Activated naive CD4-positive, alpha-beta T cell treated with anti-CD3 and anti-CD28 coated beads, Interleukin-2, amount 50 U/mL, for 72 hours (primary cell): ENCODE measurements at regions not wholly inside any gene's neighbourhood (a gene's known extent, or its start where the extent isn't known, plus 50 kb on each side); places are given as distances from the start of the nearest gene placed in this dataset.

ENCODE experiments used
- ATAC-seq, 2 donors: fragments of 150-1000 bp; cut with Tn5 transposase; 2 replicates each; pipeline ENCODE4 v1.10.0; 2021; ENCODE audit warnings: mild to moderate bottlenecking in 2 of 2, moderate library complexity in 2 of 2
- DNase-seq, 2 donors: peaks; one replicate each; pipeline ENCODE4 v3.0.0; 2021 to 2022; ENCODE audit warnings: low spot score in 2 of 2
- H3K27ac Mint-ChIP-seq, 2 donors: one replicate each; pipeline ENCODE4 v1.8.0; 2022; ENCODE audit warnings: mild to moderate bottlenecking in 2 of 2, mixed read lengths in 2 of 2
- H3K36me3 Mint-ChIP-seq, 2 donors: one replicate each; pipeline ENCODE4 v1.8.0; 2022; ENCODE audit warnings: mixed read lengths in 2 of 2
- H3K9me3 Mint-ChIP-seq, 2 donors: one replicate each; pipeline ENCODE4 v1.8.0; 2022; ENCODE audit warnings: mixed read lengths in 2 of 2

DNA sequence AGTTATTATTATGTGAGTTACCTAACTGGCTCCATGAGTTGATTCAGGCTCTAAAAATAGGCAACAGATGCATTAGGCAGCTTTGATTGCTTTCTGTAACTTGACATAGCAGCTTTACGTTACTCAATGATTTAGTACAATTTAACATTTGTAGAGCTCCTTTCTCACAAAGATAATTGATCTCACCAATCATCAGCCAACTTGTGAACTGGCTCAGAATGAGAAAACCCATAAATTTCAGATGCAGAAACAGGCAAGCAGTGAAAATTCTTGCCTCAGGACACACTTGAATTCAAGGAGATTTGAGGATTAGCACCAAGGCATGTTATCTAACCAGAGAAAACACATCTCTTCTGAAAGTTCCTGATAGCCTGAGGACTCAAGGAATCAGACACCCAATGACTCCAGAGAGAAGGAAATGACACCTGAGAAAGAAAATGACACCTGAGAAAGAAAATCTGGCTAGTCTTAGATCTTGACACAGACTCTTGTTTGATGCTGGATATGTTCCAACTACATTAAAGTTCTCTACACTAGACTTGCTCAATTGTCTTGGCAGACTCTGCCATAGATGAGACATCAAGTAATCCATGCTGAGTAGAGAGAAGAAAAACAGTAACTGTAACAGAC is 315.1 kb upstream of the CBLB start:
- Mint-ChIP-seq H3K36me3 (peaks cover 4% of the 10 kb centered on the region in 2 donors), H3K27ac (no peak overlapping the region)
- ATAC-seq, result peak; percentile 45 to 75

GRCh38 chr3:106184540-106185457 is 316.0 kb upstream of the CBLB start:
- peak; percentile 79 for ATAC-seq
- H3K36me3 Mint-ChIP-seq, result no peaks in the 10 kb centered on the region
- H3K9me3 Mint-ChIP-seq, result no peaks in the 10 kb centered on the region
- no peak for DNase-seq
- peak overlapping the region; percentile 63 to 73 for H3K27ac Mint-ChIP-seq

More for the DNA sequence above, 315.1 kb upstream of the CBLB start:
- DNase-seq, result no peak
- H3K9me3 Mint-ChIP-seq, result peaks cover 3% of the 10 kb centered on the region in 2 donors

DNA sequence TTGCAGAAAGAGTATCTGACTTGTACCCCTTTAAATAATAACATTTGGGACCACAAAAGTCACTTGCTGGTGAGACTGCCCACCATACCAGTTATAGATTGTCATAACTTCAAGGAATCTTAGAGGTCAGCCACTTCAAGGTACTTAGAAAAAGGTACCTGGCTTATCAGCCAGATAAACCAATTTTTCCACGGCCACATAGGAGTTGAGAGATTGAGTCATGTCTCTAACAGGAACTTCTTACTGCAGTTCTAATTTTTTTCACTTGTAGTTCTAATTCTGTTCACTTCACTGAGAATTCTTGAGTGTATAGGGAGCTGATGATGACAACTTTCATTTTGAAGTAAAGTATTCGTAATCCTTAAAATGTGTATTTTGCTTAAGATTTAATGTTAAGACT is 317.1 kb upstream of the CBLB start:
- peak; percentile 48 to 71 for ATAC-seq
- Mint-ChIP-seq H3K36me3 (no peaks in the 10 kb centered on the region), H3K27ac (peak overlapping the region in 1 of 2 donors; percentile 73), H3K9me3 (no peaks in the 10 kb centered on the region)
- no peak for DNase-seq

- DNase-seq (no peak), ATAC-seq (no peak)
- no peak overlapping the region for H3K27ac Mint-ChIP-seq
- H3K9me3 Mint-ChIP-seq, result peaks cover 12 to 15% of the 10 kb centered on the region in 2 donors
- H3K36me3 Mint-ChIP-seq, result peaks cover 8 to 21% of the 10 kb centered on the region in 2 donors
Measured at GRCh38 chr3:106190296-106190695, 321.5 kb upstream of the CBLB start.

- H3K27ac Mint-ChIP-seq, result no peak overlapping the region
- ATAC-seq, result no peak
- H3K36me3 Mint-ChIP-seq, result peaks cover 8 to 21% of the 10 kb centered on the region in 2 donors
- no peak for DNase-seq
- H3K9me3 Mint-ChIP-seq, result peaks cover 12 to 19% of the 10 kb centered on the region in 2 donors
Measured at GRCh38 chr3:106191211-106191610, 322.4 kb upstream of the CBLB start.

DNA sequence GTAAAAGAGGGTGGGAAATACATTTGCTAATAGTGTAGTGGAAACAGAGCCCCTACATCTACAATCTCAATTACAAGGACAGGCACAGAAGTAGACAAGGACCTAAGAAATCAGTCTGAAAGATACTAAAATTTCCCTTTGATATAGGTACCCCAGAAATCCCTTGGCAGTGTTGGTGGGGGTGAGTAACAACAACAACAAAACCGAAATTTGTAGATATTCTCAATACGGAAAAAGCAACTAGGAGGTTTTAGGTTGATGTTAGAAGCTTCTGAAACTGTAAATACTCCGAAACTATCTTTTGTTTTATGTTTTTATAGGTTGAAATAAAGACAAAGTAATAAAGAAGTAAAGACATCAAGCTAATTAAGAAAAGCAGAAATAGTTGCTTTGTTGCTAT is 323.1 kb upstream of the CBLB start:
- no peak for ATAC-seq
- Mint-ChIP-seq H3K27ac (no peak overlapping the region), H3K9me3 (peaks cover 16 to 24% of the 10 kb centered on the region in 2 donors), H3K36me3 (peaks cover 8 to 25% of the 10 kb centered on the region in 2 donors)
- DNase-seq, result no peak

DNA sequence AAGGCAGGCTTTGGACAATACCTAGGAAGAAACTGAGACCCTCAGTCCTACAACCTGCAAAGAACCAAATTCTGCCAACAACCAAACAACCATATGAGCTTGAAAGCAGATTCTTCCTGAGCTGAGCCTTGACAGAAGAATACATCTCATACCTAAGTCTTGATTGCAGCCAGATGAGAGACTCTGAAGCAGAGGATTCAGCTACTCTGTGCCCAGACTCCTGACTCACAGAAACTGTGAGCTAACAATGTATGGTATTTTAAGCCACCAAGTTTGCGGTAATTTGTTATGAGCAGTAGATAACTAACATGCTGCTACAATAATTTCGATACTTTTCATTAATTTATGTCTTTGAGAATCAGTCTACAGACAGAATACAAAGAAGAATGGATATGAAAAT is 325.1 kb upstream of the CBLB start:
- Mint-ChIP-seq H3K27ac (no peak overlapping the region), H3K36me3 (peaks cover 13 to 39% of the 10 kb centered on the region in 2 donors), H3K9me3 (peaks cover 21 to 33% of the 10 kb centered on the region in 2 donors)
- DNase-seq, result no peak
- ATAC-seq, result no peak

DNA sequence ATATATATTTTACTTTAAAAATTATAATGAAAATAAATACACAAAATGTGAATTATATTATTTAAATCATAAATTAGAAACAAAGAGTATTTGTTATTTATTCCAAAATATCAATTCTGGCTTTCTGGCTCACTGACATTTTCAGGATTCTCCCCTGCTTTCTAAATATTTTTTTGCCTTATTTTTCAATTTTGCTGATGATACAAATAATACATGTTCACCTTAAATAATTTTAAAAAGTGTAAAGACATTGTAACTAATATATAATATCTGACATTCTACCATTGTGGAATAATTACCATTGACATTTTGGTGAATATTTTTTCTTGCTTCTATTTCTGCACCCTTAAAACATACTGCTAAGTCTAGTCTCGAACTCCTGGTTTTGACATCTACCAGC is 325.9 kb upstream of the CBLB start:
- peaks cover 13 to 39% of the 10 kb centered on the region in 2 donors for H3K36me3 Mint-ChIP-seq
- ATAC-seq, result no peak
- peaks cover 21 to 33% of the 10 kb centered on the region in 2 donors for H3K9me3 Mint-ChIP-seq
- DNase-seq, result no peak
- H3K27ac Mint-ChIP-seq, result no peak overlapping the region

DNA sequence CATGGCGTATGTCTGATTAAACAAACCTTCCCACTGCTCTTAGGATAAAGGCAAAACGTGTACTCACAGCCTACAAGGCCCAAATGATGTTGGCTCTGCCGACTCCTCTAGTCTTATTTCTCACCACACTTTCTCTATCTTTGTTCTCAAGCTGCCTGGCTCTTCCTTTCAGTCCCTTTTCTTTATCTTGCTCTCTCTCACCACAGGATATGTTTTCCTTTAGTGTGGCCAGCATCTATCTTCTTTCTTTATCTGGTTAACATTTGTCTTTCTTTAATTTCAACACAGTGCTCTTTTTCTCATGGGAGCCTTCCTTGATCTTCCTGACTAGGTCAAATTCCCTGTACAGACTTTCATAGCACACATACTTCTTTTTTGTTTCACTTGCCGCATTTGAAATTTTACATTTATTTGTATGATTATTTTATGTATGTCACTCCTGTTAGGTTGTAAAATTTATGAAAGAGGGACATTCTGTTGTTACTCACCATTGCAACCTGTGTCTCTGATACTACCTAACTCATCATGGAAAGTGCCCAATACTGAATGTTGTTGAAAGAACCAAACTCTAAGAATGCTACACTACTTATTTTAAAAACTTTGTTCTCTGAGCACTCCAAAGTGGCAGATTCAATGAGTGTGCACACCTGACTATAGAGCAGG is 328.9 kb upstream of the CBLB start:
- Mint-ChIP-seq H3K36me3 (peaks cover 13 to 40% of the 10 kb centered on the region in 2 donors), H3K27ac (peak overlapping the region in 1 of 2 donors; percentile 17), H3K9me3 (peaks cover 19 to 29% of the 10 kb centered on the region in 2 donors)
- peak in 1 of 2 donors; percentile 65 for ATAC-seq
- no peak for DNase-seq

GRCh38 chr3:106204160-106204868 is 335.5 kb upstream of the CBLB start:
- DNase-seq, result no peak
- H3K9me3 Mint-ChIP-seq, result peaks cover 6 to 17% of the 10 kb centered on the region in 2 donors
- peaks cover 5 to 30% of the 10 kb centered on the region in 2 donors for H3K36me3 Mint-ChIP-seq
- peak overlapping the region in 1 of 2 donors; percentile 30 for H3K27ac Mint-ChIP-seq
- peak; percentile 21 to 60 for ATAC-seq

- H3K9me3 Mint-ChIP-seq, result peaks cover 6 to 17% of the 10 kb centered on the region in 2 donors
- DNase-seq, result no peak
- H3K27ac Mint-ChIP-seq, result peak overlapping the region; percentile 78 to 97
- H3K36me3 Mint-ChIP-seq, result peaks cover 5 to 30% of the 10 kb centered on the region in 2 donors
- peak; percentile 73 to 76 for ATAC-seq
Measured at GRCh38 chr3:106206146-106206545, 337.3 kb upstream of the CBLB start.

- DNase-seq (no peak), ATAC-seq (peak; percentile 31 to 70)
- H3K36me3 Mint-ChIP-seq, result peaks cover 5 to 30% of the 10 kb centered on the region in 2 donors
- H3K27ac Mint-ChIP-seq, result peak overlapping the region; percentile 78 to 97
- H3K9me3 Mint-ChIP-seq, result peaks cover 6 to 17% of the 10 kb centered on the region in 2 donors
Measured at GRCh38 chr3:106206613-106207012, 337.8 kb upstream of the CBLB start.

GRCh38 chr3:106208251-106208650 is 339.4 kb upstream of the CBLB start:
- Mint-ChIP-seq H3K9me3 (peaks cover 6 to 17% of the 10 kb centered on the region in 2 donors), H3K36me3 (peaks cover 5 to 25% of the 10 kb centered on the region in 2 donors), H3K27ac (no peak overlapping the region)
- DNase-seq, result no peak
- no peak for ATAC-seq

DNA sequence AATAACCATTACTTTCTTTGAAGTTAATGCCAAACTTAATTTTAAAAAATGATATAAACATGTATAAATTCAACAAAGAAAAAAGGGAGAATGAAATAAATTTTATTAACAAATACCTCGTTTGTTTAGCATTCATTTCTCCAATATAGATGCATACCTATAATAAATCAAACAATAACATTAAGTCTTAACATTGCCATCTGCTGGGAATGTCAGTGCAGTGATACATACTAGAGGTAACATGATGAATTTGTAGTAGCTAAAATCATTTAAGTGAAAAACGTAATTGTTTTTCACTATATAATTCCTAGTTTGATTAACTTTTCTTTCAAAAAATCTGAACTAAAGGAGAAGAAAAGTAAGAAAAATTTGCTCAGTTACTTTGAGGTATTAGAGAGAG is 340.2 kb upstream of the CBLB start:
- no peak for DNase-seq
- H3K36me3 Mint-ChIP-seq, result peaks cover 5 to 24% of the 10 kb centered on the region in 2 donors
- H3K9me3 Mint-ChIP-seq, result peaks cover 6 to 14% of the 10 kb centered on the region in 2 donors
- ATAC-seq, result no peak
- no peak overlapping the region for H3K27ac Mint-ChIP-seq

DNA sequence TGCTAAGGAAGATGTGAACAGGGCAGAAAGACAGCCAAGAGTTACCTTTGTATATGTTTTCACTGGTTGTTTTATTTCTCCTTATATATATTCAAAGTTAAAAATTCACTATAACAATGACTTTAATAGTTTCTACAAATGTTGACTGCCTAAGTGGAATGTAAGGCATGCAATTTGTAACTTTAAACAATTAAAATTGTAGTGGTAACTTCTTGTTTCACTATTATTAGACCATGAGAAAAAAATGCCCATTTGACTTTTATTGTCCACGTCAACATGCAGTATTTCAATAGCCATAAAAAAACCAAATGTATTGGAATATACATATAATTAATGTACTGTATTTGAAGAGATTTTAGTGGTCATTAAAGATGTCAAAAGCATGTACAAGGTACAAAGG is 340.7 kb upstream of the CBLB start:
- peaks cover 5 to 23% of the 10 kb centered on the region in 2 donors for H3K36me3 Mint-ChIP-seq
- peaks cover 2 to 10% of the 10 kb centered on the region in 2 donors for H3K9me3 Mint-ChIP-seq
- no peak overlapping the region for H3K27ac Mint-ChIP-seq
- ATAC-seq (no peak), DNase-seq (no peak)

DNA sequence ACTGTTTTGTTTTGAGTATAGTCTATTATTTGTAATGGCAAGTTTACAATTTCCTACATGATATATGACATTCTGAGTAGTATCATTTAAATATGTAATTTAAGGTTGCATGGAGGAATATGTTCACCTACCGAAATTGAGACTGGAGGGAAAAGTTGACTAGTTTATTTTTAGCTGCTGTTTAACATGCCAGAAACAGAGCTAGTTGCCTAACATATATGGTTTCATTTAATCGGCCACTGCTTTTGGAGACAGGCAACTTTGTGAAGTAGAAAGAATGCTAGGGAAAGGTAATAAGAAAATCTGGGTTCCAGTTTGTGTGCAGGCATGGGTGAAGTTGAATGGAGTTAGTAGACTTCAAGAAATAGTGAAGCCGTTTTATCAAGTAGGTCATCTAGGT is 342.1 kb upstream of the CBLB start:
- no peak for DNase-seq
- peaks cover 0 to 24% of the 10 kb centered on the region in 2 donors for H3K36me3 Mint-ChIP-seq
- H3K27ac Mint-ChIP-seq, result no peak overlapping the region
- ATAC-seq, result no peak
- peaks cover 4 to 9% of the 10 kb centered on the region in 2 donors for H3K9me3 Mint-ChIP-seq
